Panc1 (cell line): ENCODE measurements at regions not wholly inside any gene's neighbourhood (a gene's known extent, or its start where the extent isn't known, plus 50 kb on each side); places are given as distances from the start of the nearest gene placed in this dataset.

Source experiments
- ATAC-seq: fragments of 200-7000 bp; cut with Tn5 transposase; 2 replicates; pipeline ENCODE4 v1.9.1; 2020; ENCODE audit warnings: mild to moderate bottlenecking, moderate library complexity
- BruUV-seq: library from RNA; stranded (reverse); fragments of 400-500 nt; replicated peaks from 2 replicates; lab custom pipeline; 2021; lab: Mats Ljungman, UMichigan
- CTCF ChIA-PET: fragments of 300-600 bp; sonication (Branson Sonifier 250); formaldehyde crosslinking; loops from one replicate; lab custom pipeline; 2022; ENCODE audit warnings: antibody characterized with exemption; lab: Charles Lee
- POLR2A ChIA-PET: fragments of 300-600 bp; sonication (Branson Sonifier 250); formaldehyde crosslinking; loops from one replicate; lab custom pipeline; 2022; ENCODE audit warnings: antibody characterized with exemption; lab: Charles Lee
- DNase-seq: peaks from one replicate; pipeline ENCODE4 v3.0.0-alpha.2; 2010; ENCODE audit warnings: low read depth, low spot score
- H3K27ac ChIP-seq: 2 replicates; pipeline ENCODE4 v1.5.1; 2011; ENCODE audit warnings: mild to moderate bottlenecking, low read length, inconsistent platforms
- H3K27me3 ChIP-seq: fragments of 200-500 bp; sonication (Bioruptor generic); 2 replicates; pipeline ENCODE4 v1.6.0; 2014; ENCODE audit warnings: low read length, inconsistent platforms; ENCODE audit not compliant: control insufficient read depth, insufficient read depth
- H3K36me3 ChIP-seq: fragments of 200-500 bp; sonication (Bioruptor generic); 2 replicates; pipeline ENCODE4 v1.5.1; 2014; ENCODE audit warnings: inconsistent platforms, mild to moderate bottlenecking, low read length, moderate library complexity; ENCODE audit not compliant: control insufficient read depth, insufficient read depth
- H3K4me1 ChIP-seq: 2 replicates; pipeline ENCODE4 v1.5.1; 2011; ENCODE audit warnings: inconsistent platforms, mild to moderate bottlenecking, low read length, moderate library complexity; ENCODE audit not compliant: control insufficient read depth, insufficient read depth
- H3K4me3 ChIP-seq, 2 experiments: 2 replicates each; pipeline ENCODE4 v1.5.1; 2011 to 2012; ENCODE audit warnings: low read depth in 2 of 2, low read length in 2 of 2, mild to moderate bottlenecking in 2 of 2, inconsistent platforms in 1 of 2, moderate library complexity in 1 of 2
- H3K9me3 ChIP-seq: fragments of 200-500 bp; sonication (Bioruptor generic); 2 replicates; pipeline ENCODE4 v1.5.1; 2014; ENCODE audit warnings: low read depth, mild to moderate bottlenecking, inconsistent platforms, low read length, moderate library complexity; ENCODE audit not compliant: control insufficient read depth, insufficient read depth
- CTCF ChIP-seq: fragments of 450-650 bp; IDR thresholded peaks from 2 replicates; pipeline ENCODE4 v1.5.1; 2017; ENCODE audit warnings: mild to moderate bottlenecking
- POLR2AphosphoS5 ChIP-seq: IDR thresholded peaks from 2 replicates; pipeline ENCODE4 v1.6.1; 2012; ENCODE audit warnings: mild to moderate bottlenecking, low read depth, low read length, moderate library complexity
- REST ChIP-seq, 2 experiments: IDR thresholded peaks; 2 replicates each; pipeline ENCODE4 v1.6.1; 2011 to 2012; ENCODE audit warnings: low read depth in 2 of 2, control low read depth in 1 of 2, low read length in 1 of 2, mild to moderate bottlenecking in 1 of 2, moderate library complexity in 1 of 2; ENCODE audit not compliant: insufficient read depth in 1 of 2
- SIN3A ChIP-seq: IDR thresholded peaks from 2 replicates; pipeline ENCODE4 v1.6.1; 2012; ENCODE audit warnings: low read depth, mild to moderate bottlenecking, low read length, moderate library complexity, borderline replicate concordance; ENCODE audit not compliant: insufficient read depth
- TCF7L2 ChIP-seq: IDR thresholded peaks from 2 replicates; pipeline ENCODE4 v1.6.1; 2011; ENCODE audit warnings: mild to moderate bottlenecking, low read depth, low read length, inconsistent platforms
- in situ Hi-C: cut with HindIII; loops from 2 replicates; pipeline ENCODE4 v1.10.0; 2016; ENCODE audit warnings: low sequenced_read_pairs, low pct_unique_long_range_greater_than_20kb
- intact Hi-C: fragments of 100-400 bp; cut with micrococcal nuclease; formaldehyde crosslinking; loops from one replicate; pipeline ENCODE4 v1.10.0; 2022; ENCODE audit not compliant: unreplicated experiment

- no peak for ATAC-seq
- H3K27ac ChIP-seq = no peak overlapping the region
- intact Hi-C loops (no loop called here), in situ Hi-C loops (no loop called here)
- BruUV-seq = no TSS peak
- no peaks in the 10 kb centered on the region for H3K4me1 ChIP-seq
- no peak overlapping the region for H3K4me3 ChIP-seq
- no peak for DNase-seq
- 0 out of 2 replicates have a peak, but pooled peaks cover 2% of the 10 kb centered on the region for H3K9me3 ChIP-seq
- ChIA-PET CTCF (no interaction called here), POLR2A (no interaction called here)
- TF ChIP-seq TCF7L2 = no peak
- no peak for TF ChIP-seq REST (IDR thresholded peaks at IDR 0.05; ENCODE audit: insufficient read depth in 1 of 2, low read depth in 2 of 2, low read length in 1 of 2)
- TF ChIP-seq POLR2AphosphoS5 = no peak
- TF ChIP-seq SIN3A = no peak
- TF ChIP-seq CTCF = no peak
- H3K36me3 ChIP-seq = no peaks in the 10 kb centered on the region
- no peaks in the 10 kb centered on the region for H3K27me3 ChIP-seq
Observed at GRCh38 chr4:55284331-55284730, 61.7 kb upstream of the SRD5A3 start.

GRCh38 chr4:55291227-55291640, 54.8 kb upstream of the SRD5A3 start:
- intact Hi-C loops (no loop called here), in situ Hi-C loops (no loop called here)
- H3K27me3 ChIP-seq = no peaks in the 10 kb centered on the region
- TF ChIP-seq TCF7L2 = no peak
- no peak for TF ChIP-seq CTCF
- no peak for TF ChIP-seq POLR2AphosphoS5
- no peak for TF ChIP-seq REST (IDR thresholded peaks at IDR 0.05; ENCODE audit: insufficient read depth in 1 of 2, low read depth in 2 of 2, low read length in 1 of 2)
- H3K9me3 ChIP-seq = no peaks in the 10 kb centered on the region
- H3K4me3 ChIP-seq = no peak overlapping the region
- no peak overlapping the region for H3K27ac ChIP-seq
- ChIA-PET POLR2A (no interaction called here), CTCF (no interaction called here)
- no peaks in the 10 kb centered on the region for H3K36me3 ChIP-seq
- ATAC-seq (no peak), DNase-seq (no peak)
- BruUV-seq = no TSS peak
- H3K4me1 ChIP-seq = no peaks in the 10 kb centered on the region
